ENCODE measurements at regions not wholly inside any gene's neighbourhood (a gene's known extent, or its start where the extent isn't known, plus 50 kb on each side); places are given as distances from the start of the nearest gene placed in this dataset.
"Not testable (repeated sequence)": the region's sequence is repeated elsewhere in the genome, so short reads cannot be mapped to it uniquely, and the experiment has no call there.

GRCh38 chr2:111373060-111373459 is 252.3 kb downstream of the BCL2L11 start:
- DNase-seq: not testable (repeated sequence)

- not testable (repeated sequence) for DNase-seq
These were observed 253.3 kb downstream of the BCL2L11 start for GRCh38 chr2:111373989-111374388.

DNA sequence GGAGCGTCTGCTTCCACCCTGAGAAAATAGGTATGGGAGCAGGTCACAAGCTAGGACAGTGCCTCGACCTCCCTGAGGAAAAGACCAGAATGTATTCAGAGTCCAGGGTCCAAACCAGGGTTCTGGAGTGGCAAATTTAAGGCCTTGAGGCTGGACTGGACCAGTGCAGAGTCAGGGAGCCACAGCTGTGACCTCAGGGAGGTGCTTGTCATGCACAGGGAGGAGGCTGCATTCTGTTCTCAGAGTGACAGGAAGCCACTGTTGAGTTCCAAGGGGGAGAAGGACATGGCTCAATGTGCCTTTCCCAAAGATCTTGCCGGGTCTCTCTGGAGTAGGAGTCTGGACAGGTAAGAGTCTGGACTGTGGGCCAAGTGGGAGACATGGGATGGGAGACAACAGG is 254.0 kb downstream of the BCL2L11 start:
- not testable (repeated sequence) for DNase-seq

DNA sequence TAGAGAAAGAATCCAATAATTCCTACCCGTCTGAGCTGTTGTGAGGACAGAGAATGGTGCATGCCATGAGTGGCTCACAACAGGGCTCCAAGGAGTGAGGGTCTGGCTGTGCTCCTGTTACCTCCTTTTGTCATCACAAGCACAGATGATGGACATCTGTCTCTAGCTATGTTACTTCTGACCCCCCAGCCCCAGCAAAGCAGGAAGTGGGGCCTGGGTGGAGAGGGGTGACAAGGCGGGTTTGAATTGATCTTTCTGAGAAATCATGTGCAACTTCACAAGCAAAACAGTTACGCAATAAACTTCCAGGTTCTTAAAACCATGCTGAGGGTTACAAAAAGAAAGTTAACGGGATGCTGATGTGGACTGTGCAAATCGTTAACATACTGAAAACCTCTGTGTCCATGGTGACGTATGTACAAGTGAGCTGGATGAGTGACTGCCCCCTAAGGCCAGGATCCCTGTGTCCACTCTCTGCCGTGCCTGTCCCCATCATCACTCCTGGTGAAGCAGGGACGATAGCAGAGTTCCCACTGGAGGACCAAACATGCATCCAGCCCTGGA is 254.7 kb downstream of the BCL2L11 start:
- DNase-seq: not testable (repeated sequence)

DNA sequence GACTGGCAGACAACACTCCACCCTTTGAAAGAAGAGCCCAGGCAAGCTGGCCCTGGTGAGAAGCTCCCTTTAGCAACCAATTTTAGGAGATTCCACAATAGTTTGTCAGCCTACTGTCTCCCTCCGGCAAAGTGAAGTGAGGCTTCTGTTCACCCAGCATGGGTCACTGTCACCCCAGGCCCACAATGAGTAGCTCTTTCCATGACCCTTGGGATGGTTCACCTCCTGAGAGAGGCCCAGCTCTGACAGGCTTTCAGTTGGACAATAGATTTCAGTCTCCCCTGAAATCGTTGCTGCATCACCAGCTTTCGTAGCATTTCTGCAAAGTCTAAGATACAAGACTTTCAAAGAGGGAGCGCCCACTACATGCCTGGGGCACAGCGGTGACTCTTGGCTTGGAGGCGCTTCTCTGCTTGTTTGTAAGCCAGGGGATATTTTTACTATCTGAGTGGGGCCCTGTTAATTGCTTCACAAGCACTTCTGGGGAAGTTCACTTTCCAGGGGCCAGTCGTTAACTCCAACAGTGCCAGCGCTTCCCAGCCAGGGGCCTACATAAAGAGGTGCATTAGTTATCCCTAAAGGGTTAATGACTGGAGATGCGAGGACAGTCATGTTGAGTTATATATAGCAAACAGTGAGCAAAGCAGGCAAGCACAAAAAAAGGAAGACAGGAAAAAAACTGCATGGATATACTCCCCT is 255.7 kb downstream of the BCL2L11 start:
- not testable (repeated sequence) for DNase-seq

- DNase-seq: not testable (repeated sequence)
These were observed 256.2 kb downstream of the BCL2L11 start for GRCh38 chr2:111376971-111377352.

DNA sequence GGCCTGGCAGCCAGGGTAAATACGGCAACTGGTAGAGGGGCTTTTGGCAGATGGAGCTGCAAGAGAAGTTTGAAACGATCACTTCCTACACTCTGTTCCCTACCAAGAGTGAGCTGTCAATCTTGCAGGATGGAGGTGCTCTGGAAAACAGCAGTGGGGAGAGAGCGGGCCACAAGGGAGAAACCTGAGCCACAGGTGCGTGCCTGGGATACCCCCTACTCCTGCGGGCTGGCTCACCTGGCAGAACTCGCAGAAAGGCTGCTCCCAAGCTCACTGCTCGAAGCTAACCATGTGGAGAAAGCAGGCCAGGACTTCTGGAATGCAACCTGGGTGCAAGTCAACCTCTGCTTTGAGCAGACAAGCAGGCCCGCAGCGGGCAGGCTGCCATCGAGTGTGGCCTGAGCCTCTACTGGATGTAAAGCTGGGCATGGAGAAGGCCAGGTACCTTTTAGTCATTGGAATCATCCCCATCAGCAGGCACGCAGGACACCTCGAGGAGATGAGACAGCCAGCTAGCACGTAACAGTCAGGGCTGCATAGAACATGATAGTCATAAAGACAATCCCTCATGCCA is 256.8 kb downstream of the BCL2L11 start:
- DNase-seq: not testable (repeated sequence)

GRCh38 chr2:111378348-111378747 is 257.6 kb downstream of the BCL2L11 start:
- not testable (repeated sequence) for DNase-seq

GRCh38 chr2:111380733-111381439 is 260.2 kb downstream of the BCL2L11 start:
- not testable (repeated sequence) for DNase-seq

GRCh38 chr2:111381530-111382306 is 261.0 kb downstream of the BCL2L11 start:
- DNase-seq: not testable (repeated sequence)

GRCh38 chr2:111382507-111382906 is 261.8 kb downstream of the BCL2L11 start:
- not testable (repeated sequence) for DNase-seq

DNA sequence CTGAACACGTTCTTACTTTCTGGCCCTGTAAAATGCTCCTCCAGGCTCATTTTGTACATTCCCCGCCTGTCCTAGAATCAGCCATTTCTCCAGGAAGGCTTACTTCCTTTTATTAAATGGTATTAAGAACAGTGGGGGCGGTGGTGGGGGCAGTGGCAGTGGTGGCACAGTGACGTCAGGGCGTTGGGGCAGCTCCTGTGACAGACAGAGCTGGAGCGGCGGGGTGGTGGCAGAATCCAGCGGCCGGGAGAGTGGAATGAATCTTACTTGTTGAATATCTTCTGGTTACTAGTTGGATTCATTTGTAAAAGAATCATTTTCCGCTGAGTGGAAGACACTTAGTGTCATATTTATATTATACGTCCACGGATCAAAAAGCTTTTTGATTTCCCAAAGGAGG is 262.6 kb downstream of the BCL2L11 start:
- DNase-seq: not testable (repeated sequence)

DNA sequence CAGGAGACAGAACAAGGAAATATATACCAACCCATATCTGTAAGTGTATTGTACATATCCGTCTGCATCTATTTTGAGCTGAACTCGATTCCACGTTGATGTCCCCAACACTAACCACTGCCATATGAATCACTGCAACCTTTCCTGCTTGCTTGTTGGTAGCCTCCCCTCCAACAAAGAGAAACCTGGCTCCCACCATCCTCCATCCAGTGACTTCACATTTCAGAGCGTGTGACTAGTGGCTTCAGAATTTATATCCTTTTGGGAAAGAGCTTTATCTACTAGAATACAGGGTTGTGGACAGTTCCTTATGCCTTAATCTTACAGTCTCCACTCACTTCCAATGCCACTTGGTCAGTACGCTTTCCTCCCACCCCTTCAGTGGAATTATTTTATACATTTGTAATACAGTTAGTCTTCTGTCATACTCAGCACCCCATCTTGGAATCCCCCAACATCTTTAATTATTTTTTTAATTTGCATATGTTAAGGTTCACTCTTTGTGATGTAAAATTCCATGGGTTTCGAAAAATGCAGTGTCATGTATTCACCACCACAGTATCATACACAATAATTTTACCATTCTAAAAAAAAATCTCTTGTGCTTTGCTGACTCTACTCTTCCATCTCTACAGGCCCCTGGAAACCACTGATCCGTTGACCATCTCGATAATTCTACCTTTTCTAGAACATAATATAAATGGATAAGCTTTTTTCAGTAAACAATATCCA is 264.7 kb downstream of the BCL2L11 start:
- not testable (repeated sequence) for DNase-seq

- DNase-seq: not testable (repeated sequence)
These were observed 269.9 kb downstream of the BCL2L11 start for GRCh38 chr2:111390605-111391004.

DNA sequence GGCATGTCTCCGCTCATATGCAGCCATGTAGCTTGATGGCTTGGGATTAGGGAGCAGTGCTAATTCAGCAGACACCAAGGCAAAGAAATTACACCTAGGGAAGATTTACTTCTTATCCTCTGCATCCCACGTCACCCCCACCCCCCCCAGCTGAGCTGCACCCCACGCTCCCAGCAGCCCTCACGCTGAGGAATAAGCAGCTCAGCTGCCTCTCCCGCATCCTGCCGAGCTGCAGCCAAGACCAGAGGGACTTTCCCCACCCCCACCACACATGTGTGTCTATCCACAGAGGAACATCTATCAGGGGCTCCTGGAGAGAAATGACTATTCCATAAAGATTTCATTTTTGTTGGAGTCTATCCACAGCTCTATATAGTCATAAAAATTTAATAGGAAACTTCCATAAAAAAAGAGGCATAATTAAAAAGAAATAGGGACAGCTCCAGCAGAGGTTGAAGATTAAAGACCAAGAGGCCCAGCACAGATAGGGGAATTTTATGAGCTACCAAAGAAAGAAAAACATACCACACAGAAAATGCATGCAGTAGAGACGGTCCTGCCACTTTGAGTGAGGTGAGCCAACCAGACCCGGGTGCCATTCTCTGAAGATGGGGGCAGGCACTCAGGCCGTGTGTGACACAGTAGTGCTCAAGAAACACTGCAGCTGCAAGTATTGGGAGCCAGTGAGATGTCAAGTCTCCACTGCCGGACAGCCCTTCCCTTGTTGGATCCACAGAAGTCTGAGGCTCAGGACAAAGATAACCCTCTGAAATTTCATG is 274.8 kb downstream of the BCL2L11 start:
- DNase-seq: not testable (repeated sequence)

GRCh38 chr2:111400598-111401253 is 280.0 kb downstream of the BCL2L11 start:
- not testable (repeated sequence) for DNase-seq

DNA sequence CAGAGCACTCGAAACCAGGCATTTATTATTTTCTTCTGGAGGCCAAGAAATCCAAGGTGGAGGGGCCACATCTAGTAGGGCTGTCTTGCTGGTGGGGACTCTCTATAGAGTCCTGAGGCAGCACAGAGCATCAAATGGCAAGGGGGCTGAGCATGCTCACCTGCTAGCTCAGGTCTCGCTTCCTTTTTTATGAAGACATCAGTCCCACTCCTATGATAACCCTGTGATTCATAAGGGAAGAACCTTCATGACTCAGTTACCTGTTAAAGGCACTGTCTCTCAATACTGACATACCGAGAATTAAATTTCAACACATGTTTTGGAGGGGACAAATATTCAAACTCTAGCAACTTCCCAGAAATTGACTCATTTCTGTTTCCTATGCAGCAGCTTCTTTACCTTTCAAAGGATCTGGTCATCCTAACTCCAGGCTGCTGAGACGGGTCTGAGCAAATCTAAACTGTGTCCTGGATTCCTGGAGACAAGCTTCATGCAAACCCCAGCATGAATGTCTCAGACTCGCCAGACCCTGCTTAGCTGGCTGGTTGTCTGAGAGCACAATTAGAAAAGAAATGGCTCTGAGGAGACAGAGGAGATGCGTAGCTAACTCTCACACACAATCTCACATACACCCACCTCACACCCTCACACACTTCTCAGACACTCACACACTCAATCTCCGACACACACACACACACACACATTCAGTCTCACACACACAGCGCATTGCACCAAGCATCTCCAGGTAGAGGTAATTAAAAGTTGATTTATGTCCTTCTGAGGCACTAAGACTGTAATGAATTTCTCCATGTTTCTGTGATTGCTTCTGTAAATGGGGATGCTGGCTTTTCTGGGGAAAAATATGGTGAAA is 280.8 kb downstream of the BCL2L11 start:
- not testable (repeated sequence) for DNase-seq

GRCh38 chr2:111402450-111402849 is 281.7 kb downstream of the BCL2L11 start:
- not testable (repeated sequence) for DNase-seq

DNA sequence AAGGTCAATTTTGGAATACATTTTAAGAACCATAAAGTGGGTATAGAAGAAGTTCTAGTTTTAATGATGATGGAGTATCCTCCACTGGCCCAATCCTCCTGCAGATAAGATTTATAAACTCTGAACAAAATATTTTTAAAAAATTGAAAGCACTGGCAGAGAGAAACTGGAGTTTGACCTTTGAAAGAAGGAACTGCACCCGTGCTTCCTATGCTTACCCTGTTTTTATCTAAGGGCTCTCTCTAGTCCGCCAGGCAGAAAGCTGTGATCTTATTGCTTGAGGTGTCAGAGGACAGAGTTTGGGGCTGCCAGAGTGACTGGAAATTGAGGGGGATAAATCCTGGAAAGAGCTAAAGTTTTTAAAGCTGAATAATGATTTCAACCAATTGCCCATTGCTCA is 282.6 kb downstream of the BCL2L11 start:
- not testable (repeated sequence) for DNase-seq

DNA sequence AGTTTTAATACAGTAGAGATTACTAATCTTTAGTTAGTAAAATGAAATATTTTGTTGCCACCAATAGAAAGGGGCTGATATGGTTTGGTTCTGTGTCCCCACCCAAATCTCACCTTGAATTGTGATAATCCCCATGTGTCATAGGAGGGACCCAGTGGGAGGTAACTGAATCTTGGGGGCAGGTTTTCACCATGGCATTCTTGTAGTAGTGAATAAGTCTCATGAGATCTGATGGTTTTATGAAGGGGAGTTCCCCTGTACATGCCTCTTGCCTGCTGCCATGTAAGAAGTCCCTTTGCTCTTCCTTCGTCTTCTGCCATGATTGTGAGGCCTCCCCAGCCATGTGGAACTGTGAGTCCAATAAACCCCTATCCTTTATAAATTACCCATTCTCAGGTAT is 285.9 kb downstream of the BCL2L11 start:
- DNase-seq: not testable (repeated sequence)
